ENCODE measurements at regions not wholly inside any gene's neighbourhood (a gene's known extent, or its start where the extent isn't known, plus 50 kb on each side); places are given as distances from the start of the nearest gene placed in this dataset.

DNA sequence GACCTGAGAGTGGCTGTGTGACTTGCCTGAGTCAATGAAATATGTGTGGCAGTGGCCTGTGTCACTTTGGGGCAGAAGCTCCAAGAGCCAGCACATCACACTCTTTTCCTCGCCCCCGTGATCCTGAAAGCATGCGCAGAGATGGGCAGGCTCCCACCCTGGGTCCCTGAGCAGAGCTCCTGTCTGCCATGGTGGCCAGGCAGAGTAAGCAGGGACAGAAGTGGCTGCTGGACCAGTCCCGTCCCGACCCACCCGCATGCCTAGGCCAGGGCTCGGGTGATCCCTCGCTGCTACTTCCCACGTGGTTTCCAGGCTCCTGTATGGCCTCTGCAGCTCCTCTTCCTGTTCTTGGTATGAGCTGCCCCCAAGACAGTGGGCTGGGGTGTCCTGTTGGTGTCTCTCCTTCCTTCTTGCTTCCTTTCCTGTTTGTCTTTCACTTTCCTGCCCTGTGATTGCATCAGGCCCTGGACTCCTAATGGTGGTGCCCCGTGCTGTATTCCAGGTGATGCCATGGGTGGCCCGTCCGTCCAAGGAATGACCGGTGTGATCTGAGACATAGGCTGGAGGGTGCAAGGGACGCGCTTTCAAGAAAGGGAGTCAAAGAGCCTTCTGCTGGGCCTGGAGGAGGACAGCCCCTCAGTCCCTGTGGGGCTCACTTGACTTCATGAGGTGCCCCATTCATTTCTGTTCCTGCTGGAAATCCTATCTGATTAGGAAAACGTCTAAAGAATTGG, 71.4 kb upstream of the SHH start:
- TF ChIP-seq CTCF (IDR thresholded peaks at IDR 0.05; ENCODE audit: insufficient read depth, low read length) (no peak), POLR2AphosphoS5 (IDR thresholded peaks at IDR 0.05; ENCODE audit: low read depth) (no peak)
- TF ChIP-seq, protein P1, sequence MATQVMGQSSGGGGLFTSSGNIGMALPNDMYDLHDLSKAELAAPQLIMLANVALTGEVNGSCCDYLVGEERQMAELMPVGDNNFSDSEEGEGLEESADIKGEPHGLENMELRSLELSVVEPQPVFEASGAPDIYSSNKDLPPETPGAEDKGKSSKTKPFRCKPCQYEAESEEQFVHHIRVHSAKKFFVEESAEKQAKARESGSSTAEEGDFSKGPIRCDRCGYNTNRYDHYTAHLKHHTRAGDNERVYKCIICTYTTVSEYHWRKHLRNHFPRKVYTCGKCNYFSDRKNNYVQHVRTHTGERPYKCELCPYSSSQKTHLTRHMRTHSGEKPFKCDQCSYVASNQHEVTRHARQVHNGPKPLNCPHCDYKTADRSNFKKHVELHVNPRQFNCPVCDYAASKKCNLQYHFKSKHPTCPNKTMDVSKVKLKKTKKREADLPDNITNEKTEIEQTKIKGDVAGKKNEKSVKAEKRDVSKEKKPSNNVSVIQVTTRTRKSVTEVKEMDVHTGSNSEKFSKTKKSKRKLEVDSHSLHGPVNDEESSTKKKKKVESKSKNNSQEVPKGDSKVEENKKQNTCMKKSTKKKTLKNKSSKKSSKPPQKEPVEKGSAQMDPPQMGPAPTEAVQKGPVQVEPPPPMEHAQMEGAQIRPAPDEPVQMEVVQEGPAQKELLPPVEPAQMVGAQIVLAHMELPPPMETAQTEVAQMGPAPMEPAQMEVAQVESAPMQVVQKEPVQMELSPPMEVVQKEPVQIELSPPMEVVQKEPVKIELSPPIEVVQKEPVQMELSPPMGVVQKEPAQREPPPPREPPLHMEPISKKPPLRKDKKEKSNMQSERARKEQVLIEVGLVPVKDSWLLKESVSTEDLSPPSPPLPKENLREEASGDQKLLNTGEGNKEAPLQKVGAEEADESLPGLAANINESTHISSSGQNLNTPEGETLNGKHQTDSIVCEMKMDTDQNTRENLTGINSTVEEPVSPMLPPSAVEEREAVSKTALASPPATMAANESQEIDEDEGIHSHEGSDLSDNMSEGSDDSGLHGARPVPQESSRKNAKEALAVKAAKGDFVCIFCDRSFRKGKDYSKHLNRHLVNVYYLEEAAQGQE (IDR thresholded peaks at IDR 0.05; ENCODE audit: insufficient replicate concordance, low read depth), result no peak
